Prostate gland (tissue), 2 donors: ENCODE measurements at regions not wholly inside any gene's neighbourhood (a gene's known extent, or its start where the extent isn't known, plus 50 kb on each side); places are given as distances from the start of the nearest gene placed in this dataset.

Source experiments
- POLR2A ChIP-seq: fragments of 450-650 bp; IDR thresholded peaks from one replicate; pipeline ENCODE4 v1.6.1; 2016; ENCODE audit warnings: antibody characterized with exemption, mild to moderate bottlenecking
- TF ChIP-seq, protein P1 (sequence below), 4 experiments: fragments of 200-600 bp in 2 of 4; fragments of 450-650 bp in 2 of 4; sonication (generic) in 2 of 4; IDR thresholded peaks; 1 replicate in 3 of 4; 2 replicates in 1 of 4; pipeline ENCODE4 v1.5.1; 2016 to 2019; ENCODE audit warnings: antibody characterized with exemption in 4 of 4, mild to moderate bottlenecking in 2 of 4, moderate library complexity in 2 of 4

DNA sequence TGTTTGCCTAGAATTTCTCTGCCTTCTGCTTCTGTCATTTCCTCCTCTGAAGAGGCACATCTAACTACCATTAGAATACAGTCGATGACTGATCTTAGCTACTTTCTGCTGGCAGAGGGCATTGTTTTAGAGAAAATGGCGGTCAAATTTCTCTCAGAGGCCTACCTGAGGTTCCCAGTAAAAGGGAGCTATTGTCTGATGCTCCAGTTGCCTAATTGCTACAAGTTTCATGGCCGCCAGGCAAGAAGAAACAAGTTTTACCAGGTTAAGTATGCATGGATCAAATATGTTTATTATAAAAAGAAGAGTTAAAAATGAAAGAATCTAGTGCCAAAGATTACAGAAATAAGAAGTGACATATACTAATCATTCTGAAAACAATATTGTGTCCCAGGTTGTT lies 416.6 kb downstream of the DSC3 start:
- no peak for TF ChIP-seq POLR2A
- TF ChIP-seq, protein P1, sequence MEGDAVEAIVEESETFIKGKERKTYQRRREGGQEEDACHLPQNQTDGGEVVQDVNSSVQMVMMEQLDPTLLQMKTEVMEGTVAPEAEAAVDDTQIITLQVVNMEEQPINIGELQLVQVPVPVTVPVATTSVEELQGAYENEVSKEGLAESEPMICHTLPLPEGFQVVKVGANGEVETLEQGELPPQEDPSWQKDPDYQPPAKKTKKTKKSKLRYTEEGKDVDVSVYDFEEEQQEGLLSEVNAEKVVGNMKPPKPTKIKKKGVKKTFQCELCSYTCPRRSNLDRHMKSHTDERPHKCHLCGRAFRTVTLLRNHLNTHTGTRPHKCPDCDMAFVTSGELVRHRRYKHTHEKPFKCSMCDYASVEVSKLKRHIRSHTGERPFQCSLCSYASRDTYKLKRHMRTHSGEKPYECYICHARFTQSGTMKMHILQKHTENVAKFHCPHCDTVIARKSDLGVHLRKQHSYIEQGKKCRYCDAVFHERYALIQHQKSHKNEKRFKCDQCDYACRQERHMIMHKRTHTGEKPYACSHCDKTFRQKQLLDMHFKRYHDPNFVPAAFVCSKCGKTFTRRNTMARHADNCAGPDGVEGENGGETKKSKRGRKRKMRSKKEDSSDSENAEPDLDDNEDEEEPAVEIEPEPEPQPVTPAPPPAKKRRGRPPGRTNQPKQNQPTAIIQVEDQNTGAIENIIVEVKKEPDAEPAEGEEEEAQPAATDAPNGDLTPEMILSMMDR (IDR thresholded peaks at IDR 0.05): no peak
